HCT116 (cell line): ENCODE measurements at regions not wholly inside any gene's neighbourhood (a gene's known extent, or its start where the extent isn't known, plus 50 kb on each side); places are given as distances from the start of the nearest gene placed in this dataset.

Experiments
- ATAC-seq: fragments of 200-7000 bp; cut with Tn5 transposase; 2 replicates; pipeline ENCODE4 v1.9.1; 2020; ENCODE audit warnings: mild to moderate bottlenecking, moderate library complexity
- BruUV-seq: library from RNA; stranded (reverse); fragments of 400-500 nt; replicated peaks from 2 replicates; lab custom pipeline; 2021; lab: Mats Ljungman, UMichigan
- CTCF ChIA-PET: fragments of 300-600 bp; sonication (Branson Sonifier 250); formaldehyde crosslinking; loops from one replicate; lab custom pipeline; 2021; ENCODE audit warnings: antibody characterized with exemption; lab: Charles Lee
- POLR2A ChIA-PET: fragments of 300-600, 350-600 bp; sonication (Branson Sonifier 250); formaldehyde crosslinking; loops from one replicate; lab custom pipeline; 2021; ENCODE audit warnings: antibody characterized with exemption; lab: Charles Lee
- RAD21 ChIA-PET, 2 experiments: fragments of 300-600 bp; sonication (Branson Sonifier 250); formaldehyde crosslinking; loops; one replicate each; lab custom pipeline; 2023; ENCODE audit warnings: low total read pairs in 2 of 2; ENCODE audit not compliant: uncharacterized antibody in 2 of 2, unreplicated experiment in 2 of 2, low non-redundant PET in 1 of 2; lab: Charles Lee
- DNase-seq: peaks from one replicate; pipeline ENCODE4 v3.0.0-alpha.2; 2010; ENCODE audit warnings: low read depth, low spot score
- H2AFZ ChIP-seq: fragments of 200-600 bp; shearing (Covaris generic), sonication (generic); 2 replicates; pipeline ENCODE4 v1.6.1; 2017; ENCODE audit warnings: low read depth, mixed run types, mixed read lengths, antibody characterized with exemption, low read length; ENCODE audit not compliant: poor library complexity, severe bottlenecking
- H3K27ac ChIP-seq: 2 replicates; pipeline ENCODE4 v1.5.1; 2012; ENCODE audit warnings: low read depth, low read length
- H3K27me3 ChIP-seq: fragments of 200-600 bp; sonication (generic); 2 replicates; pipeline ENCODE4 v1.6.1; 2016; ENCODE audit warnings: mixed run types, low read length, mixed read lengths; ENCODE audit not compliant: insufficient read depth
- H3K36me3 ChIP-seq, 2 experiments: fragments of 200-500 bp in 1 of 2; fragments of 200-600 bp in 1 of 2; sonication (Bioruptor generic) in 1 of 2; sonication (generic) in 1 of 2; 2 replicates each; pipeline versions ENCODE4 v1.5.1 to v1.6.1; 2014 to 2016; ENCODE audit warnings: low read length in 2 of 2, inconsistent platforms in 1 of 2, mixed read lengths in 1 of 2, mixed run types in 1 of 2; ENCODE audit not compliant: insufficient read depth in 2 of 2, control insufficient read depth in 1 of 2
- H3K4me1 ChIP-seq, 2 experiments: fragments of 200-600 bp in 1 of 2; sonication (generic) in 1 of 2; 2 replicates each; pipeline versions ENCODE4 v1.5.1 to v1.6.1; 2012 to 2017; ENCODE audit warnings: low read length in 2 of 2, inconsistent platforms in 1 of 2, mild to moderate bottlenecking in 1 of 2, mixed read lengths in 1 of 2, mixed run types in 1 of 2, moderate library complexity in 1 of 2; ENCODE audit not compliant: insufficient read depth in 2 of 2, control insufficient read depth in 1 of 2
- H3K4me2 ChIP-seq: fragments of 200-600 bp; sonication (generic); 2 replicates; pipeline ENCODE4 v1.6.1; 2017; ENCODE audit warnings: mixed run types, low read length, mixed read lengths
- H3K4me3 ChIP-seq, 2 experiments: fragments of 200-600 bp in 1 of 2; sonication (generic) in 1 of 2; replicated peaks in 1 of 2; 2 replicates each; pipeline ENCODE4 v1.5.1; 2011 to 2016; ENCODE audit warnings: low read length in 2 of 2, control low read depth in 1 of 2, low read depth in 1 of 2, mild to moderate bottlenecking in 1 of 2, mixed read lengths in 1 of 2, mixed run types in 1 of 2
- H3K79me2 ChIP-seq: fragments of 200-600 bp; sonication (generic); 2 replicates; pipeline ENCODE4 v1.6.1; 2017; ENCODE audit warnings: mild to moderate bottlenecking, mixed run types, low read length, moderate library complexity, mixed read lengths; ENCODE audit not compliant: insufficient read depth
- H3K9ac ChIP-seq: fragments of 200-600 bp; sonication (generic); 2 replicates; pipeline ENCODE4 v1.6.1; 2016; ENCODE audit warnings: low read length, mixed read lengths
- H3K9me2 ChIP-seq: fragments of 200-600 bp; sonication (generic), shearing (Covaris generic); 2 replicates; pipeline ENCODE4 v1.6.1; 2017; ENCODE audit warnings: mixed run types, mild to moderate bottlenecking, moderate library complexity; ENCODE audit not compliant: insufficient read depth
- H3K9me3 ChIP-seq, 2 experiments: fragments of 200-500 bp in 1 of 2; fragments of 200-600 bp in 1 of 2; sonication (Bioruptor generic) in 1 of 2; sonication (generic) in 1 of 2; 2 replicates each; pipeline ENCODE4 v1.6.1; 2014 to 2017; ENCODE audit warnings: low read length in 2 of 2, mixed read lengths in 2 of 2, inconsistent platforms in 1 of 2, low read depth in 1 of 2, mild to moderate bottlenecking in 1 of 2, mixed run types in 1 of 2, moderate library complexity in 1 of 2; ENCODE audit not compliant: control insufficient read depth in 1 of 2, insufficient read depth in 1 of 2
- H4K20me1 ChIP-seq: fragments of 200-600 bp; sonication (generic), shearing (Covaris generic); 2 replicates; pipeline ENCODE4 v1.6.1; 2017; ENCODE audit warnings: mixed run types, mild to moderate bottlenecking, moderate library complexity; ENCODE audit not compliant: insufficient read depth
- ATF3 ChIP-seq: IDR thresholded peaks from 2 replicates; pipeline ENCODE4 v1.6.1; 2012
- CBX3 ChIP-seq: IDR thresholded peaks from 2 replicates; pipeline ENCODE4 v1.6.1; 2012; ENCODE audit warnings: low read depth
- CEBPB ChIP-seq: IDR thresholded peaks from 2 replicates; pipeline ENCODE4 v1.6.1; 2012; ENCODE audit warnings: low read depth
- CTCF ChIP-seq, 3 experiments: fragments of 200-600 bp in 1 of 3; sonication (generic) in 1 of 3; IDR thresholded peaks in 2 of 3; conservative IDR thresholded peaks in 1 of 3; 2 replicates each; pipeline ENCODE4 v1.5.1; 2012 to 2017; ENCODE audit warnings: low read depth in 2 of 3, low read length in 2 of 3, antibody characterized with exemption in 1 of 3, borderline replicate concordance in 1 of 3, control low read depth in 1 of 3, mild to moderate bottlenecking in 1 of 3, mixed read lengths in 1 of 3, mixed run types in 1 of 3, moderate library complexity in 1 of 3; ENCODE audit not compliant: insufficient read depth in 1 of 3
- EGR1 ChIP-seq: IDR thresholded peaks from 2 replicates; pipeline ENCODE4 v1.6.1; 2012; ENCODE audit warnings: low read depth
- EZH2 ChIP-seq: fragments of 200-600 bp; sonication (generic); IDR thresholded peaks from 2 replicates; pipeline ENCODE4 v1.6.1; 2017; ENCODE audit warnings: antibody characterized with exemption, mixed run types
- EZH2phosphoT487 ChIP-seq: fragments of 200-600 bp; IDR thresholded peaks from 2 replicates; pipeline ENCODE4 v1.6.1; 2018; ENCODE audit warnings: antibody characterized with exemption, borderline replicate concordance
- JUND ChIP-seq: IDR thresholded peaks from 2 replicates; pipeline ENCODE4 v1.6.1; 2012
- MAX ChIP-seq: IDR thresholded peaks from 2 replicates; pipeline ENCODE4 v1.6.1; 2012
- POLR2A ChIP-seq: IDR thresholded peaks from 2 replicates; pipeline ENCODE4 v1.7.0; 2011; ENCODE audit warnings: borderline replicate concordance; ENCODE audit not compliant: insufficient read depth, insufficient read length; ENCODE audit errors: extremely low read depth
- RAD21 ChIP-seq: IDR thresholded peaks from 2 replicates; pipeline ENCODE4 v1.6.1; 2012; ENCODE audit warnings: low read depth, mild to moderate bottlenecking
- REST ChIP-seq: IDR thresholded peaks from 2 replicates; pipeline ENCODE4 v1.6.1; 2012; ENCODE audit warnings: low read depth
- SP1 ChIP-seq: IDR thresholded peaks from 2 replicates; pipeline ENCODE4 v1.6.1; 2012; ENCODE audit warnings: low read depth
- SRF ChIP-seq: IDR thresholded peaks from 2 replicates; pipeline ENCODE4 v1.6.1; 2012; ENCODE audit warnings: low read depth
- TCF7L2 ChIP-seq: IDR thresholded peaks from 2 replicates; pipeline ENCODE4 v1.7.0; 2011; ENCODE audit warnings: borderline replicate concordance, inconsistent platforms; ENCODE audit not compliant: insufficient read depth, insufficient read length; ENCODE audit errors: extremely low read depth
- YY1 ChIP-seq: IDR thresholded peaks from 2 replicates; pipeline ENCODE4 v1.6.1; 2011; ENCODE audit warnings: low read length, low read depth, moderate library complexity, mild to moderate bottlenecking; ENCODE audit not compliant: insufficient replicate concordance; ENCODE audit errors: extremely low read depth
- ZBTB33 ChIP-seq: IDR thresholded peaks from 2 replicates; pipeline ENCODE4 v1.6.1; 2011; ENCODE audit warnings: mild to moderate bottlenecking, low read length, moderate library complexity; ENCODE audit not compliant: insufficient replicate concordance; ENCODE audit errors: extremely low read depth
- intact Hi-C: fragments of 100-400 bp; cut with micrococcal nuclease; formaldehyde crosslinking; loops from 2 replicates; pipeline ENCODE4 v1.10.0; 2022

- Histone ChIP-seq H3K4me2 (no peak overlapping the region), H3K79me2 (no peaks in the 10 kb centered on the region), H4K20me1 (no peaks in the 10 kb centered on the region), H3K27ac (no peak overlapping the region), H3K36me3 (no peaks in the 10 kb centered on the region), H2AFZ (no peak overlapping the region), H3K4me1 (no peaks in the 10 kb centered on the region), H3K27me3 (no peaks in the 10 kb centered on the region), H3K9me2 (no peaks in the 10 kb centered on the region), H3K9me3 (no peaks in the 10 kb centered on the region), H3K4me3 (no peak overlapping the region), H3K9ac (no peak overlapping the region)
- TF ChIP-seq SP1, result no peak
- no peak for TF ChIP-seq EZH2phosphoT487
- TF ChIP-seq CBX3, result no peak
- no peak for TF ChIP-seq ZBTB33
- no peak for TF ChIP-seq RAD21
- no peak for TF ChIP-seq JUND
- no peak for TF ChIP-seq REST
- TF ChIP-seq TCF7L2, result no peak
- no peak for TF ChIP-seq CEBPB
- TF ChIP-seq CTCF (IDR thresholded peaks at IDR 0.05 in 2 of 3, conservative IDR thresholded peaks at IDR 0.05 in 1 of 3; ENCODE audit: borderline replicate concordance in 1 of 3, insufficient read depth in 1 of 3, low read depth in 2 of 3, low read length in 2 of 3), result no peak
- TF ChIP-seq SRF, result no peak
- no peak for TF ChIP-seq EZH2
- no peak for TF ChIP-seq EGR1
- TF ChIP-seq POLR2A, result no peak
- TF ChIP-seq YY1, result no peak
- no peak for TF ChIP-seq MAX
- no peak for TF ChIP-seq ATF3
- intact Hi-C loops, result no loop called here
- no peak for DNase-seq
- POLR2A ChIA-PET, result no interaction called here
- CTCF ChIA-PET, result no interaction called here
- no peak for ATAC-seq
- BruUV-seq, result no TSS peak
- RAD21 ChIA-PET, result no interaction called here
These were observed 233.8 kb upstream of the KCND2 start for GRCh38 chr7:120039138-120039537.
